ENCODE measurements at regions not wholly inside any gene's neighbourhood (a gene's known extent, or its start where the extent isn't known, plus 50 kb on each side); places are given as distances from the start of the nearest gene placed in this dataset.

DNA sequence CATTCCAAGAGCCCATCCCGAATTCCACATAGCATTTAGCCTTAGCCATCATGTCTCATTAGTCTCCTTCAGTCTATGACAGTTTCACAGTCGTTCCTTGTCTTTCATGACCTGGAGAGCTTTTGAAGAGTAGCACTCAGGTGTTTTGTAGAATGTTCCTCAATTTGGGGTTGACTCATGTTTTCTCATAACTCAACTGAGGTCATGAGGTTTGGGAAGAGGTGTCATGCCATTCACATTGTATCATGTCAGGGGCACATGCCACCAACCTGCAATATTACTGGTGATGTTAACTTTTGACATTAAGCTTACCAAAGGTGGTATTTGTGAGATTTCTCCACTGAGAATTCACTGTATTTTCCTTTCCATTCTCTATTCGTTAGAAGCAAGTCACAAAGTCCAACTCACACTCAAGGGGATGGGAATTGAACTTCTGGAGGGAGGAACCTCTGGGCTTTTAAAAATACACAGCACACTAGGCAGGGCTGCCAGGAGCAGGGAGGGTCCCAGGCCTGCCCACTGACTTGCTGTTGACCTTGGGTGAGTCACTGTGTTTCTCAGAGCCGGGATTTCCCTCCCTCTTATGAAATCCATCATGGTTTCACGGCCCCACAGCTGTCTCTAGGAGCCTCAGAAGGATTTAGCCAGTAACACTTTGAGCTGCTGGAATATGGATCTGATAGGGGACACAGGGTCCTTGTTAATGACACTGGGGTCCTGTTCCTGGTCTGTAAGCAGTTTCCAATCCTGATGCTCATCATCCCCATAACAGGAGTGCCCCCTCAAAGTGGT, 74.4 kb upstream of the TCF7L2 start:
- no peak for TF ChIP-seq POLR2A (IDR thresholded peaks at IDR 0.05)
- TF ChIP-seq, protein P1, sequence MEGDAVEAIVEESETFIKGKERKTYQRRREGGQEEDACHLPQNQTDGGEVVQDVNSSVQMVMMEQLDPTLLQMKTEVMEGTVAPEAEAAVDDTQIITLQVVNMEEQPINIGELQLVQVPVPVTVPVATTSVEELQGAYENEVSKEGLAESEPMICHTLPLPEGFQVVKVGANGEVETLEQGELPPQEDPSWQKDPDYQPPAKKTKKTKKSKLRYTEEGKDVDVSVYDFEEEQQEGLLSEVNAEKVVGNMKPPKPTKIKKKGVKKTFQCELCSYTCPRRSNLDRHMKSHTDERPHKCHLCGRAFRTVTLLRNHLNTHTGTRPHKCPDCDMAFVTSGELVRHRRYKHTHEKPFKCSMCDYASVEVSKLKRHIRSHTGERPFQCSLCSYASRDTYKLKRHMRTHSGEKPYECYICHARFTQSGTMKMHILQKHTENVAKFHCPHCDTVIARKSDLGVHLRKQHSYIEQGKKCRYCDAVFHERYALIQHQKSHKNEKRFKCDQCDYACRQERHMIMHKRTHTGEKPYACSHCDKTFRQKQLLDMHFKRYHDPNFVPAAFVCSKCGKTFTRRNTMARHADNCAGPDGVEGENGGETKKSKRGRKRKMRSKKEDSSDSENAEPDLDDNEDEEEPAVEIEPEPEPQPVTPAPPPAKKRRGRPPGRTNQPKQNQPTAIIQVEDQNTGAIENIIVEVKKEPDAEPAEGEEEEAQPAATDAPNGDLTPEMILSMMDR (IDR thresholded peaks at IDR 0.05) = no peak

Data from body of pancreas (tissue), 4 donors.